ENCODE measurements at regions not wholly inside any gene's neighbourhood (a gene's known extent, or its start where the extent isn't known, plus 50 kb on each side); places are given as distances from the start of the nearest gene placed in this dataset.

- no peak for DNase-seq (ENCODE audit: low read depth)
Observed at GRCh38 chr5:96283589-96283988, 149.5 kb downstream of the PCSK1 start.

- no peak for DNase-seq (ENCODE audit: low read depth)
Observed at GRCh38 chr5:96282020-96282419, 151.0 kb downstream of the PCSK1 start.

DNA sequence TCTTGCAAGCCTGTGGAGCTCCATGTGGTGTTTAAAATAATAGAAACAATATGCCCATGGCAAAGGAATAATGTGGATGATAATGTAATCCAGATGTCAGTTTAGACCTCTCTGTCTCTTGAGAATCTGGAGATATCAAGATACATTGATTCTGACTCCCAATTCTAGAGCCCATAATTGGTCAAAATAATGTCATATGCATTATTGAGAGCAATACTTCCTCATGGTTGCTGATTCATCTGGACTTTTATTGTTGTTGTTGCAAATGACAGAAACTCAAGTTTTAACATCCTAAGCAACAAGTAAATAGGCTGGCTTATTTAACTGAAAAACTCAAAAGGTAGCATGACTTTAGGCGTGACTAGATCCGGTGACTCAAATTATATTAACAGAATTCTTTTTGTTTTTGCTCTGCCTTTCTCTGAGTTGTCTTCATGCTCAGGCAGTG is 152.1 kb downstream of the PCSK1 start:
- DNase-seq (ENCODE audit: low read depth) = no peak

DNA sequence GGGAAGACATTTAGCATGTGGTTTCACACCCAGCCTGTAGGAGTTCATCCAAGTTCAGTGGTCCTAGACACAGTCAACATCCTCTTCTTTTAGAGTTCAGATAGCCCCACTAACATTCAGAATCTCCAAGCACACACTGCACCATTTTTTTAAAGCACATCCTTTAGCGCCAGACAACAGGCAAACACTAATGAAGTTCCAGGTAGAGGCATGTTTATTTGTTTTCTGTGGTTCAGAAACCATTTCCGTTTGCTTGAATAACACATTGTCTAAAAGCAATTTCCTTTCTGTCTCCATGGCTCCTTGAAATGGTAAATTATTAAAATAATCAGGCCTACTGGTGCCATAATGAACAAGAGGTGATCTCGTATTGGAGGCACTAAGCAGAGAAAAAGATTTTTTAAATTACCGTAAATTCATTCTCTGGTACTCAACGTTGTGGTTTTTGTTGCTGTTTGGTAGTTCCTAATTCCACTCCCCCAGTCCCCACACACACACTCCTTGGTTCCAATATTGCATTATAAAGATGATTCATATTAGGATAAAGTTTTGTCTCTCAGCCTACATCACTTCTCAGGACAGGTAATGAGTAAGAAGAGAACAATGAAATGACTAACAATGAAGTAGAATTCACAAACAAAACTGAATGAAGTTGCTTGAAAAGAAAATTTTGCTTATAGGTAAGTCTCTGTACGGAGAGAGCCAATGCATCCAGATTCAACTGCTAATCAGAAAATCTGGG is 153.1 kb downstream of the PCSK1 start:
- no peak for DNase-seq (ENCODE audit: low read depth)

DNA sequence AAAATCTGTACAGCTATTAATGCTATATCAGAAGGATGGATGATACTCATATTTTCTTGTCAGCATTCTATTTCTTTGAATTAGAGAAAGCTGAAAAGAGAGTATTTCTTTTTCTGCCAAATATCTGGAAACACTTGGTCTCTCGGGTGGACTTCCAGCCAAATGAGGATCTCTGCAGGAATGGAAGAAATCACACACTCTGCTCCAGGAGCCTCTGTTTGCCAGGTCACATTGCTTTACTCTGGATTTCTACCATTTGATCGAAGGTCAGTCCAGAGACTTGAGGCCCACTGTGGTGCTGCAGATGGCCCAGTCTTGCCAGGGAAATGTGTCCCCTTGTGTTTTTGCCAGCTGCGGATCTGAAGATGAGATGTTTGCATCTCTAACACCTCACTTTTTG is 154.1 kb downstream of the PCSK1 start:
- DNase-seq (ENCODE audit: low read depth) = no peak

- DNase-seq (ENCODE audit: low read depth) = no peak
Observed at GRCh38 chr5:96275051-96275450, 158.0 kb downstream of the PCSK1 start.

GRCh38 chr5:96265487-96265886 is 167.6 kb downstream of the PCSK1 start:
- no peak for DNase-seq (ENCODE audit: low read depth)

DNA sequence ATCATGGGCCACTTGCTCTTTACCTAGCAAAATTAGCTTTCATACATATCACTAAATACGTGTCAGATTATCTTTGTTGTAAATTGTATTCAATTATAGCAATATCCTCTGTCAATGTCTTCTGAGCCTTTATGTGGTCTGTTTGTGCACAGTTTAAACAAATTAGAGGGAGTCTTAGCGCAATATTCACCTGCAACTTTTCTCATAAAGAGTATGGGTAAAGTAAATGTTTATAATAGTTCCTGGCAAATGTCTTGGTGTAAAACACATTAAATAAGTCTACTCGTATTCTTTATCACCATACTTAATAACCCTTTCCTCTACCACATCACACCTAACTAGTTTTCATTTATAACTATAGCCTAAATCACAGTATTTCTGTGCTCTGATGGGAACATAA is 169.0 kb downstream of the PCSK1 start:
- no peak for DNase-seq (ENCODE audit: low read depth)

DNA sequence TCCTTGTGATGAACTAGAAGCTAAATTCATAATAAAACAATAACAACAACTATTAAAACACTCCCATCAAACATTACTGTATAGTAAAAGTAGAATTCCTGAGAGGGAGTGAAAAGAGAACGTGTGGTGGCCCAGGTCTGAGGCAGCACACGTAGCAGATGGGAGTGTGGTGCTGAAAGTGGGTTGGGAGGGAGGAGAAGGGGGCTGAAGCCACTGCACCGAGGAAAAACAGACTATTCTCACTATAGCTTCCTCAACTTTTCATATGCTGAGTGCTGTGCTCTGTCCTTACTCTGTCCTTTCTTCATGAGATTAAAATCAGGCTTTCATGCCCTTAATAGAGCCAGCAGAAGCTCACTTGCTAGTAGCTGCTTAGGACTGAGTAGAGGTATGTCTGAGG is 170.9 kb downstream of the PCSK1 start:
- DNase-seq (ENCODE audit: low read depth) = no peak

GRCh38 chr5:96260009-96260408 is 173.0 kb downstream of the PCSK1 start:
- no peak for DNase-seq (ENCODE audit: low read depth)

DNA sequence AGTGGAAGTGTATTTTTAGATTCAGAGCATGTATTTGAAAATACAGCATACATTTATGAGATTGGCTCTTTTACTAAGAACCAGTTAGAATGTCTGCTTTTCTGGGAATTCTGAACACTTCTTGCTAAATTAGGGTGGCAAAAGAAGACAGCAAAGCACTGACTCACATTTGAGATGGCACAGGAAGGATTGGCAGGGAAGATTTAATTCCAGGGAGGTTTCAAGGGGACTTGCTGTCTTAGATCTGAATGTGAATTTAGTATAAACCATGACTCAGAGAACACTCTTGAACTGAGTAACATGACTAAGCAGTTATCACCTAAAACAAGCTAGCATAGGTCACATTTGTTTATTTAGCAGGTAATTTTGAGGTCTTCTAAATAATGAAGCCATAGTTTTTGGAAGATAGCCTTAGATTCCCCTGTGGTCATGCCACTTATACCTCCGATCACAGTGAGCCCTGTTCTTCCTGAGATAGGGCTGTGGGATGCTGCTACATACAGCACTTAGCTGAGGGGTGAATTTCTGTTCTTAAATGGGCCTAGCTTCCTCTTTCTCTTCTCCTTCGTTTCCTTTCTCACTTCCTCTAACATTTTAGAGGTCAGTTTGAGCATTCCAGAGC is 173.8 kb downstream of the PCSK1 start:
- DNase-seq (ENCODE audit: low read depth) = no peak

DNA sequence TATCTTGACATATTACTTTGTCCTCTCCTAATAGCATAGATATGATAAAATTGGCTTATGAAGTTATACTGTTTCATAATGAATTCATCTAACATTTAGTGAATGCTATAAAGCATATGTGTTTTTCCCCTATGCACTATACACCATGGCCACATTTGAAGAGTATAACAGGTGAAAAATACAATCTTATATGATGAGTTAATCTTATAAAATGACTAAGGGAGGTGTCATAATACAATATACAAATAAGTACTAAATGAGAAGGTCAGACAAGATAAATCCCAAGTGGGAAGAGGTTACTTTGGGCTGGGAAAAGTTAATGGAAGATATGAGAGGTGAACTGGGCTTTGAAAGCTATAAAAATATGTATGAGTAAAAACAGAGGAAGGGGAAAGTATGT is 174.4 kb downstream of the PCSK1 start:
- DNase-seq (ENCODE audit: low read depth) = no peak

GRCh38 chr5:96257904-96258303 is 175.1 kb downstream of the PCSK1 start:
- DNase-seq (ENCODE audit: low read depth) = no peak

DNA sequence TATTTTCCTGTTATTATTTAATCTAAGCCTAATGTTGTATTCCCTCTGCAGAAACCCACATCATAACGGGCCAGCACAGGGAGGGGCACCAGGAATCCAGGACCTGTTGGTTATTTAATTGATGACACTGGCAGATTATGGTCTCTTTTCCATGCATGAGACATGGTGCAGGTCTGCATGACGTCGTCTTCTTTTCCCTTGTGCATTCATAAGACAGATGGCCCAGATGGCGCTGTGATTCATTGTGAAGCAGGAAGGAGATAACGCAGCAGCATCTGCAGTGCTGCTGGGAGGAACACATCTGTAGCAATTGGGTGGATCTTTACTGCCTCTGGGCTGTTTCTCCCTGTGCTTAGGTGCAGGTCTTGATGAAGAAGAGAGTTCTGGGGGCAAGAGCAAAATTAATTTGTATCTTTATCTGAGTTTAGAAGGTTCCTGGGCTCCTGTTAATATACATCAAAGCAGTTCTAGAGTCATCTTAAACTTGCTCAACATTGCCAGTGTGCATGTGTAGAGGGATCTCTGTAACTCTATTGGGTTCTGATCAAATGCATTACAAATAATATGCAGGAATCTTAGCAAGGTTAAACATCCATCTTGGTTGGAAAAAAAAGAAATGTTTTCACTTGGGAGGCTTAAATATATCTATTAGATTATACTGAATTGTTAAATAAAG is 176.1 kb downstream of the PCSK1 start:
- no peak for DNase-seq (ENCODE audit: low read depth)

- no peak for DNase-seq (ENCODE audit: low read depth)
Observed at GRCh38 chr5:96254980-96255691, 177.9 kb downstream of the PCSK1 start.

DNA sequence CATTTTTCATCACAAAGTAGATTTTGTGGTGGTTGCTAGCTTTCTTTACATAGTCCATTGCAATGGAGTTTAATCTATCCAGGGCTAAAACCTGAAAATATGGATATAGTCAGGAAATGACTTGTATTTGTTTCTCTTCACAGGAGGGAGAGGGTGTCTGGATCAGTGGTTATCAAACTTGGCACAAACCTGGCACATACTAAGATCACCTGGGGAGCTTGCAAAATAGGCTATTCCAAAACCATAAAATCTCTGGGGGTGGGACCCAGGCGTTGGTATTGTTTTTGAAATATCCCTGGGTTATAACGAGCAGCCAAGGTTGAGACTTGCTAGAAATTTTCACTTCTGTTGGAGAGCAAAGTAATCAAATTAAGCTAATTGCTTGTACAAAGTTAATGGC is 179.9 kb downstream of the PCSK1 start:
- no peak for DNase-seq (ENCODE audit: low read depth)

GRCh38 chr5:96252596-96252995 is 180.5 kb downstream of the PCSK1 start:
- DNase-seq (ENCODE audit: low read depth) = no peak

DNA sequence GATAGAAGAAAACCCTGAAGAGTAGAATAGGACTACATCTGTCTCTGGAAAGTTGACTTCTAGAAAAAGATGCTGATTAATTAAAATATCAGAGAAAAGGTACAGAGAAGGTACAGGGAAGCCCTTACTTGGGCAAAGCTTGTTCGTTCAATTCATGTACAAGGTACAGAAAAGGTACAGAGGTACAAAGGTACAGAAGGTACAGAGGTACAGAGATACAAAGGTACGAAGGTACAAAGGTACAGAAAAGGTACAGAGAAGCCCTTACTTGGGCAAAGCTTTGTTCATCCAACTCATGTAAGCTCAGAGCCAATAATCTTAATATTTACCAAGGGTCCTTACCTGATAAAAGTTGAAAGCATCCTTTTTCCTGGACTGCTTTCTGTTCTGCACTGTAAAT is 182.3 kb downstream of the PCSK1 start:
- DNase-seq (ENCODE audit: low read depth) = no peak

GRCh38 chr5:96248131-96248530 is 184.9 kb downstream of the PCSK1 start:
- no peak for DNase-seq (ENCODE audit: low read depth)

- DNase-seq (ENCODE audit: low read depth) = no peak
Observed at GRCh38 chr5:96247708-96248107, 185.3 kb downstream of the PCSK1 start.

DNA sequence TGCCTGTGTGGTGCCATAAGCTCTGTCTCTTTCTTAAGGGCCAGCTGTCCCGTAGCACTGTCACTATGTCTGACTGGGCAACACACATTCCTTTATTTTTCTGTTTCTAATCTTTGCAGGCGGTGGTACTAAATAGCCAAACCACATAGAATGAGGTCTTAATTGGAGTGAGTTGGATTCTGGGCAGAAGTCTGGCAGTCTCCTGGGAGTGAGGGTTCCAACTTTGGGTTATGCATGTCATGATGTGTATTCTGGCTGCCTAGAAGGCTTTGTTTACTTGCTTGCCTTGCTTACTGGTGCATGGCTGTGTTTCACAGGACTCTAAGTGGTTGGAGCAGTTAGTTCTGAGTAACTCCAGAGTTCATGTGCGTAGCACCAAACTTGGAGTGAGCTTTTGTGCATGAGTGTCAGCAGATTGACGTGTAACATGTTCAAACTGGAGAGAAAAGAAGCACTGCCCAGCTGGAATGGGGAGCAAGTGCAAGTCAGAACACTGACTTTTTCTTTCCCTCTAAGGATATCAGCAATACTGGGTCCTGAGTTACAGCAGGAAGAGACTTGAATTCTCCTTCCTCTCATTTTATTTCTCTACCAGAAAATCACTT is 185.8 kb downstream of the PCSK1 start:
- DNase-seq (ENCODE audit: low read depth) = no peak

Measured in activated T-helper 1 cell treated with Interleukin-2 at 50 U/mL for 16 hours (primary cell).